Immature natural killer cell (primary cell): ENCODE measurements at regions not wholly inside any gene's neighbourhood (a gene's known extent, or its start where the extent isn't known, plus 50 kb on each side); places are given as distances from the start of the nearest gene placed in this dataset.
A peak's percentile ranks its signal among the peaks of the same experiment; 100 is the strongest.

Experiments used
- DNase-seq, 3 donors: peaks; one replicate each; pipeline ENCODE4 v3.0.0; 2022; ENCODE audit warnings: mixed read lengths in 1 of 3
- H3K27ac Mint-ChIP-seq, 6 donors: one replicate each; pipeline ENCODE4 v1.8.0; 2020; ENCODE audit warnings: mixed read lengths in 6 of 6, mild to moderate bottlenecking in 5 of 6, inconsistent platforms in 4 of 6, moderate library complexity in 3 of 6
- H3K27me3 Mint-ChIP-seq, 3 donors: one replicate each; pipeline ENCODE4 v1.8.0; 2020 to 2021; ENCODE audit warnings: low read depth in 3 of 3, mild to moderate bottlenecking in 3 of 3, mixed read lengths in 3 of 3, moderate library complexity in 3 of 3, inconsistent platforms in 1 of 3
- H3K36me3 Mint-ChIP-seq, 3 donors: one replicate each; pipeline ENCODE4 v1.8.0; 2020; ENCODE audit warnings: mixed read lengths in 3 of 3, inconsistent platforms in 2 of 3, mild to moderate bottlenecking in 2 of 3
- H3K4me1 Mint-ChIP-seq, 2 donors: one replicate each; pipeline ENCODE4 v1.8.0; 2020; ENCODE audit warnings: inconsistent platforms in 2 of 2, mild to moderate bottlenecking in 2 of 2, mixed read lengths in 2 of 2, moderate library complexity in 1 of 2
- H3K4me3 Mint-ChIP-seq, 5 donors: one replicate each; pipeline ENCODE4 v1.8.0; 2020; ENCODE audit warnings: mild to moderate bottlenecking in 5 of 5, mixed read lengths in 5 of 5, inconsistent platforms in 3 of 5, moderate library complexity in 3 of 5
- H3K9me3 Mint-ChIP-seq, 6 donors: one replicate each; pipeline ENCODE4 v1.8.0; 2020; ENCODE audit warnings: mild to moderate bottlenecking in 6 of 6, mixed read lengths in 6 of 6, inconsistent platforms in 4 of 6, moderate library complexity in 3 of 6

DNA sequence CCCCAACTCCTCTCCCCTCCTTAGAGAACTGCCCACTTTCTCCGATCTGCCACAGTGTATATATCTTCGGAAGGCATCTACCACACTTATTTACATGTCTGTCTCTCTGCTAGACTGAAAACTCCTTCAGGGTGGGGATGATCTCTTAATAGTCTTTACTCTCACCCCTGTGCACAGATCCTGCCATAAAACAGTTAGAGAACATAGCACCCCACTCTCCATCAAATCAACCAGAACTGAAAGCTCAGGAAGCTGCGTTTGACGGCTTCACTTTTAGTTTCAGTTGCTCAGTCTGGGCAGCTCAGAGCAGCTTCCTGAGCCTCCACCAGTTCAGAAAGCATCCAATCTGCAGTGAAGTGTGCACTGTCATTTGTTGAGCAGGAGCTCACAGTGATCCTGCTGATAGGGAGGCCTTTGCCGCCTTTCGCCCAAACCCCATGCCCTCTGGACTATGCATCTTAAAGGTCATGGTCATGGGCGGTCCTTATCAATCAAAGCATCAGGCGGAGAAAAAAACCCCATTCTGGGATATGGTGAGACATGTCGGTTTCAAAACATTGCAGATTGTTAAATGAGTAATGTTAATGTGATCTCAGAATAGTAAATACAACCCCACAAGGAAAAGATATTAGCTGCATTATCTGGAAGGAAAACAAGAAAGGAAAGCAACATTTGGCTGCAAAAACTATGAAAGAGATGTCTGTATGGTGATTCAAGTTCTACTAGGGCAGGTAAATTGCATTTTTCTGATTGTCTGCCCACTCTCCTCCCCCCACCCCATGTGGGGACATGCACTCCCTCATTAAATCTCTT, 167.1 kb upstream of the ADO start:
- no peaks in the 10 kb centered on the region for H3K36me3 Mint-ChIP-seq
- H3K4me1 Mint-ChIP-seq: peaks cover 11% of the 10 kb centered on the region in 2 donors
- DNase-seq: peak; percentile 77 to 81 (median 81)
- peaks cover 0 to 7% (median 0%) of the 10 kb centered on the region in 3 donors for H3K27me3 Mint-ChIP-seq
- H3K27ac Mint-ChIP-seq: no peak overlapping the region
- H3K9me3 Mint-ChIP-seq: no peaks in the 10 kb centered on the region
- no peak overlapping the region for H3K4me3 Mint-ChIP-seq

DNA sequence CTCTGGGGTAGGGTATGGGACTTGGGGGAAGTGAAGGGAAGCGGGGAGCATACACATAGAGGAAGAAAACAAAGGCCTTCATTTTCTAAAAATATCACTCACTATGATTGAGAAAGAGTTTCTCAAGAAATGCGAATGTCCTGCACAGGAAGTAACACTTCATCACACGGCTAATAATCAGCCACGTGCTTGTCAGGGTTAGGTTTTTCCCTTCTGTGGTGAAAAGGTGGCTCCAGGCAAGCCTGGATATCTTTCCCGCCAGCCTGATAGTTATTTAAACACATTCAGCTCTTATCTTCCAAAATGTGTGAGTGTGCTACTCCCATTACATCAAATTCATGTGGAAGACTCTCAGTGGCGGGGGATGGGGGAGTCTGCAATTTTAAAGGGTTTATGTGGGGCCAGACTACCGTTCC, 166.4 kb upstream of the ADO start:
- peak; percentile 22 to 48 (median 33) for DNase-seq
- Mint-ChIP-seq H3K36me3 (no peaks in the 10 kb centered on the region), H3K9me3 (no peaks in the 10 kb centered on the region), H3K27me3 (peaks cover 0 to 1% (median 0%) of the 10 kb centered on the region in 3 donors), H3K4me3 (no peak overlapping the region), H3K27ac (no peak overlapping the region), H3K4me1 (peaks cover 4 to 5% of the 10 kb centered on the region in 2 donors)

DNA sequence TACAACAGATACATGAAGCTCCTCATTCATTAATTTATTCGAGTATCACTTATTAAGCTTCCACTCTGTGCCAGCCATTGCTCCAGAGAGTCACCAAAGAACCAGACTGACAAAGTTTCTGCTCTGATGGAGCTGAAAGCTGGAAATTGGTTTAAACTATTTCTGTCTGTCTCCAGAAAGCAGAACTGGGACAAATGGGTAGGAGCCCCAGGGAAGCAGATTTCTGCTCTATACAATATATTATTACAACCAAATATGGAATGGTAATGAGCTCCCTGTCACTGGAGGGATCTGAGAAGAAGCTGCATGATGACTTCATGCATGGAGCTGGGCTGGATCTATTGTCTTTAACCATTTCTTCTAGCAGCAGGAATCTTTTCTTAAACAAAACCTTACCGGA, 165.4 kb upstream of the ADO start:
- Mint-ChIP-seq H3K4me3 (no peak overlapping the region), H3K36me3 (no peaks in the 10 kb centered on the region), H3K27ac (peak overlapping the region in 3 of 6 donors; percentile 32 to 67 (median 47)), H3K9me3 (no peaks in the 10 kb centered on the region), H3K4me1 (peaks cover 4 to 5% of the 10 kb centered on the region in 2 donors), H3K27me3 (no peaks in the 10 kb centered on the region)
- no peak for DNase-seq

DNA sequence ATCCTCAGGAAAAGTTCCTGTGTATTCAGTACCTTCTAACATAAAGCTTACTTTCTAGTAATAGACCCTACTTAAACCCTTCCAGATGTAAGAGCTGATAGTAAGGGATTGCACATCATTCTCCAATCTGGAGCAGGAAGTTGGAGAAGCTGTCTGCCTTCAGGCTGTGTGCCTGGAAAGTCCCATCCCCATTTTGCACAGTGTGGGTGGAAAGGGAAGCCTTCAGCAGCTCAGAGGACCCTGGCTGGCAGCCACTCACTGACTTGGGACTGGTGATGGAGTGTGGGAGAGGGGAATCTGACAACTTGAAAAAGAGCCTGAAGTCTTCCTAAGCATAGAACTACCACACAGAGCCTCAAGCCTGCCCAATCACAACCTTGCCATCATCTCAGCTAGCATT, 164.1 kb upstream of the ADO start:
- peaks cover 4 to 5% of the 10 kb centered on the region in 2 donors for H3K4me1 Mint-ChIP-seq
- no peak overlapping the region for H3K27ac Mint-ChIP-seq
- no peak overlapping the region for H3K4me3 Mint-ChIP-seq
- H3K27me3 Mint-ChIP-seq: no peaks in the 10 kb centered on the region
- no peak for DNase-seq
- no peaks in the 10 kb centered on the region for H3K36me3 Mint-ChIP-seq
- H3K9me3 Mint-ChIP-seq: no peaks in the 10 kb centered on the region

DNA sequence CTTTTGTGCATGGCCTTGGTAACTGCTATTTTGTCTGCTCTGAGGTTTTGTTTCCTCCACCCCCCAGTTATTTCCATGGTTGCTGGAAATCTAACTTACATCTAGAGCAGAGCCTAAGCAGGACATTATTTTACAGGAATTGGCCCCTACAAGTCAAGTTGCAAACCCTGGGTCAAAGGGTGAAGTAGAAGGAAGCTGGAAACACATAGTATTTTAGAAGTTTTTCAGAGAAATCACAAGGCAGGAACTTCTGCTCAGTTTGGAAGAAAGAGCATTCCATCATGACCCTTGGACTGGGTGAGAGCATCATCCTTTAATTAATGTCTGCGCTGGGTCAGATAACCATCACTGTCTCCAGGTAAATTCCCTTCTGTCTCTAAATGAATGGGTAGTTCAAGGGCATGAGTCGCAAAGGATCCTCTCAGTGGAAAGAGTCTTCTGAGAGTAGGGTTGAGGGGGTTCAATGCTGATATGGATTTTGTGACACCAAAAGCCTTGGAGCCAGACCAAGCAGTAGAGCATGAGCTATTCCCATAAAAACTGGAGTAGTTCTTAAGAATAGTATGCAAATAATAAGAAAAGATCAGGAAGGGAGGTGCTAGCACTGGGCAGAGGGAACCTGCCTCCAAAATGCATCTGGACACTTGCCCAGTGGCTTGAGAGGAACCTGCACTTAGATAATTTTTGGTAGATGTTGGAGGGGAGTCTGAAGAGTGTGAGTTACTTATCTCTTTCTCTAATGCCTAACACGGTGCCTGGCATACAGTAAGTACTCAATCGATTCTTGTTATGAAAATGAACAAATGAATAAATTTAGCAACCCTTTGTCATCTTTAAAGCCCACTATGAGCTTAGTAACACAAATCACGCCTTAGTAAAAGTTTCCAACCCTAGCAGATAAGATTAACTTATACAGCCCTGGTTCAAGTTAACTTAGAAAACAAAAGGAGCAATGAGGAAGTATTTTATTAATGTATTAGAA, 160.6 kb upstream of the ADO start:
- H3K9me3 Mint-ChIP-seq: no peaks in the 10 kb centered on the region
- H3K27me3 Mint-ChIP-seq: peaks cover 0 to 5% (median 0%) of the 10 kb centered on the region in 3 donors
- H3K36me3 Mint-ChIP-seq: no peaks in the 10 kb centered on the region
- DNase-seq: no peak
- no peak overlapping the region for H3K27ac Mint-ChIP-seq
- H3K4me1 Mint-ChIP-seq: peaks cover 25 to 30% of the 10 kb centered on the region in 2 donors
- H3K4me3 Mint-ChIP-seq: no peak overlapping the region

DNA sequence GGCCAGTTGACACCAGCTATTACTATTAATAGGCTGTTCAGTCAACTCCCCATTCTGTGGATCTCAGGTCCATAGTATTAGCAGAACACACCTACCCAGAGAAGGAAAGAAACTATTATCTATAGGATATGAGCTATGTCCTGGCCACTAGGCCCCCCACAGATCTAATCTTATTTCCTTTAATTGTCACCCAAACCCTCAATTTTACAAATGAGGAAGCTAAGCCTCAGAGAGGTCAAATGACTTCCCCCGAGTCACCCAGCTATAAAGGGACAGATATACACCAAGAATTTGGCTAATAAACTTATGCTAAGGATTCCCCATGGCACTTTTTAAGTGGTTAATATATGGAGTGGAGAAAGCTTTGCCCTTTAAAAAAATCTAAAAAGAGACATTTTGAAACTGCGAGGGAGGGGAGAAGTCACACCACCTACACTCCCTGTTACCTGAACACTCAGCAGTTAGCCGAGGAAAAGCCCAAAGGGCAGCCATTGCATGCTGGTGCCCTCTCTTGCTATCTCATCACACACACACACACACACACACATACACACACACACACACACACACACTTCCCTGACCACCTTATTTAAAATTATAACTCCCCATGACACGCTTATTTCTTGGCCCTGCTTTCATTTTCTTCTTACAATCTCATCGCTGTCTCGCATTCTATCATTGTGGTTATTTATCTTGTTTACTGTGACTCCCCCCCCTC, 157.0 kb upstream of the ADO start:
- Mint-ChIP-seq H3K4me3 (peak overlapping the region; percentile 22 to 62 (median 44)), H3K9me3 (no peaks in the 10 kb centered on the region)

DNA sequence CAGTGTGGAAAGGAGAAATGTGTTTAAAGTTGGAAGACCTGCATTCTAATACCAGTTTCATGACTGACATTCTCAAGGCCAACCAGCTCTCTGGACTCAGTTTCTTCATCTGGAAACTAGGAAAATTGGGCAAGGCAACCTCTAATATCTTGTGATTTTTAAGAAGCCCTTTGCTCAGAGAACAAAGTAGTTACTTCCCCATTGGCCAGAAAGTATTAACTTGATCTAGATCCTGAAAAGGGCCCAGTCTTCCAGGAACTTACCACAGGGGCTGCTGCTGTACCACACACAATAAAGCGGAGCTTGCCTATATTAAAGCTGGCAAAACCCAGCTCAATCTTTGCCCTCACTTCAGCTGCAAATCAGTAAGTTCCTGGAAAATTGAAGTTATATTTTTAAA, 155.6 kb upstream of the ADO start:
- Mint-ChIP-seq H3K27me3 (peaks cover 0 to 6% (median 0%) of the 10 kb centered on the region in 3 donors), H3K4me1 (peaks cover 21 to 26% of the 10 kb centered on the region in 2 donors), H3K9me3 (no peaks in the 10 kb centered on the region), H3K36me3 (no peaks in the 10 kb centered on the region), H3K4me3 (no peak overlapping the region), H3K27ac (no peak overlapping the region)
- no peak for DNase-seq

More for the DNA sequence above, 157.0 kb upstream of the ADO start:
- Mint-ChIP-seq H3K27me3 (peaks cover 0 to 6% (median 0%) of the 10 kb centered on the region in 3 donors), H3K27ac (peak overlapping the region in 5 of 6 donors; percentile 16 to 81 (median 33)), H3K36me3 (no peaks in the 10 kb centered on the region), H3K4me1 (peaks cover 21 to 26% of the 10 kb centered on the region in 2 donors)
- peak in 2 of 3 donors; percentile 10 to 19 for DNase-seq

DNA sequence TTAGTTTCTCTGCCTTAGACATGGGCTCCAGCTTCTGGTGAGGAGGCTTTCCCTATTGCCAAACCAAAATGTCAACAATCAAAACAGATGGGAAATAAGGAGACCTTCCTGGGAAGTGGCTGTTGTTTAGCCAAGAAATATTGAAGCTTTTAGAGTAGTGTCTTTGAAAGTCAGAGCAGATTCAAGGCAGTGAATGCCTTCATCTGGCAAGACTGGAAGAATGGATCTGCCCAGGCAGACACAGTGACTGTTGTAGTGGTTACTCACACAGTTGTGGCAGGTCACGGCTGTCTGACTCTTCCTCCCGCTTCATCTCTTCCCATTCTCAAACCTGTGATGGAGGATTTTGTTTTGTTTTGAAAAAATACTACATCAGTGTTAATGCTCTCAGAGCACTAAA, 154.1 kb upstream of the ADO start:
- H3K4me1 Mint-ChIP-seq: peaks cover 21 to 26% of the 10 kb centered on the region in 2 donors
- no peak for DNase-seq
- H3K36me3 Mint-ChIP-seq: no peaks in the 10 kb centered on the region
- H3K4me3 Mint-ChIP-seq: no peak overlapping the region
- H3K9me3 Mint-ChIP-seq: no peaks in the 10 kb centered on the region
- H3K27me3 Mint-ChIP-seq: peaks cover 0 to 6% (median 0%) of the 10 kb centered on the region in 3 donors
- H3K27ac Mint-ChIP-seq: no peak overlapping the region

DNA sequence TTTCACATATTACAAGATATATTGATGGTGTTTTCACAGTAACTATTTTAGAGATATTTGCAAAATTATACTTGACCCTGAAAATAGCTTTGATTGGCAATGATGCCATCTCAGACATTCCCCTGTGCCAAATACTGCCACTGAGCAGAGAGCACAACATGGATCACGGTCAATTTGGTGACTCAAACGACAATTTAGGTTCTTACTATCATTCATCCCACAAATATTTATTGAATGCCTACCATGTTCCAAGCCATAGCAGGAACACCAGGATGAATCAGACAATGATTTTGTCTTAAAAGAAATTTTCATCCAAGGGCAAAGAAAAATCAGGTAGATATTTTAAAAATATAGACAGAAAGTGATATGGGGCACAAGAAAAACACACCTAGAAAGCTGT, 153.2 kb upstream of the ADO start:
- no peak overlapping the region for H3K27ac Mint-ChIP-seq
- H3K4me3 Mint-ChIP-seq: no peak overlapping the region

DNA sequence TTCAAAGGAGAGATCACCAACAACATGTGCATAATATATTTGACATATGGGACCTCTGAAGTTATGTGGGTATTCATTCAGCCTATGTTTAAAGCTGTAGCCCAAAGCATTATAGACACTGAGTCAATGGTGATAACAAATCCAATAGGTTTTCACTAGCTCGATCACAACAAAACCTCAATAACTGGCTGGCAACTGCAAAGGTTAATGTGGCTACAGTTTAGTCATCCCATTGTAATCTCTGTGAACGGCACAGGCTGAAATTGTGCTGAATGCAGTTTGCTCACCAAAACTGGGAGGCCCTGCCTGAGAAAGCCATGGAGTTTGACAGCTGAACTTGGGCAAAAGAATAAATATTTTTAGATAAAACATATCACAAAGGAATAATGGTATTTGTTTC, 152.4 kb upstream of the ADO start:
- H3K36me3 Mint-ChIP-seq: no peaks in the 10 kb centered on the region
- H3K27ac Mint-ChIP-seq: no peak overlapping the region
- DNase-seq: no peak
- H3K27me3 Mint-ChIP-seq: peaks cover 0 to 6% (median 0%) of the 10 kb centered on the region in 3 donors
- H3K9me3 Mint-ChIP-seq: no peaks in the 10 kb centered on the region
- no peak overlapping the region for H3K4me3 Mint-ChIP-seq
- peaks cover 15 to 17% of the 10 kb centered on the region in 2 donors for H3K4me1 Mint-ChIP-seq

More for the DNA sequence above, 153.2 kb upstream of the ADO start:
- H3K4me1 Mint-ChIP-seq: peaks cover 20 to 25% of the 10 kb centered on the region in 2 donors
- H3K27me3 Mint-ChIP-seq: peaks cover 0 to 6% (median 0%) of the 10 kb centered on the region in 3 donors
- H3K9me3 Mint-ChIP-seq: no peaks in the 10 kb centered on the region
- H3K36me3 Mint-ChIP-seq: no peaks in the 10 kb centered on the region
- no peak for DNase-seq

DNA sequence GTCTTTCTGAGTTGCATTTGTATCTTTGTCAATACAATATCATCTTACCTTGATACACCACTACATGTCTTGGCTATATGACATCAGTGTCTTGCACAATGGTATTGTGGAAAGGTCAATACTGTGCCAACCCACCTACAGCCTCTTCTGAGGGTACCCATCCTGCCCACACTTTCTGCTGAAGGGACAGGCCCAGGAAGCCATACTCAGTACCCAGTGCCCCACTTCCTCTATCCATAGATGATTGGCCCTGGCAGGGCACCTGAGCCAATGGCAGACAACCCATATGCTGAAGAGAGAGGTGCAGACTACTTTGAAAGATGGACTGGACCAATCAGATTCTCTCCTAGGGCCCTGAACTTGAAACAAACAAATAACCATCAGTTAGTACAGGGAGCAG, 152.0 kb upstream of the ADO start:
- no peak for DNase-seq
- peak overlapping the region in 1 of 6 donors; percentile 19 for H3K27ac Mint-ChIP-seq
- no peaks in the 10 kb centered on the region for H3K36me3 Mint-ChIP-seq
- peaks cover 10 to 13% of the 10 kb centered on the region in 2 donors for H3K4me1 Mint-ChIP-seq
- H3K4me3 Mint-ChIP-seq: no peak overlapping the region
- no peaks in the 10 kb centered on the region for H3K9me3 Mint-ChIP-seq
- peaks cover 0 to 5% (median 0%) of the 10 kb centered on the region in 3 donors for H3K27me3 Mint-ChIP-seq

DNA sequence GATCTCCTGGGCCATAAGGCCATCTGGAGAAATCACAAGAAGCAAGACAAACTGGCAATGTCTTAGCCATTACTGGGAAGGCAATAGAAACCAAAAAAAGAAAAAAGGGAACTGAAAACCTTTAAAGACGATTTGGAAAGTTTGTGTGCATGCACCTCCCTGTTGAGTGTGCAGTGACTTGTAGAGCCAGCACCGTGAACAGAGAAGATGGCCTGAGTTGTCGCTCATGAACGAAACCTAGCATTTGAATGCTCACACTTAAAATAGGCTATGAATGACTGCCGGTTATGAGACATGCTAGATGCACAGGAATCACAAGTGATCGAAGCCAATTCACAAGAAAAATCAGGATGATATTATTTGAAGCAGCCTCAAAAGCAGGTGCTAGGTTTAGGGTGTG, 151.3 kb upstream of the ADO start:
- H3K27ac Mint-ChIP-seq: no peak overlapping the region

DNA sequence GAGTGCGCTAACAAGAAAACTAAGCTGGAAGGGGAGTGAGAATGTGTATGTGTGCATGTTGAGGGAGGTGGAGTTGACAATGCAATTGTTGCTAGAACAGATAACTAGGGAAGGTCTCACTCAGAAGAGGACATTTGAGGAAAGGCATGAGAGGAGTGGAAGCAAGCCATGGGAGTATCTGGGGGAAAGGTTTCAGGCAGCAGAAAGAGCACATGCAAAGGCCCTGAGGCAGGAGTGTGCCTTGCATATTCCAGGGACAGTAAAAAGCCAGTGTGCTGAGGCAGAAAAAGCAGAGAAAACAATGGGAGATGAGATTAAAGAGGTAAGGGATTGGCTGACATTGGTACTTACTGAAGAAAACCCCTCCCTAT, 149.6 kb upstream of the ADO start:
- H3K9me3 Mint-ChIP-seq: no peaks in the 10 kb centered on the region
- no peak overlapping the region for H3K4me3 Mint-ChIP-seq
- peaks cover 0 to 2% (median 2%) of the 10 kb centered on the region in 3 donors for H3K27me3 Mint-ChIP-seq
- H3K4me1 Mint-ChIP-seq: no peaks in the 10 kb centered on the region
- H3K36me3 Mint-ChIP-seq: no peaks in the 10 kb centered on the region
- H3K27ac Mint-ChIP-seq: no peak overlapping the region
- no peak for DNase-seq

More for the DNA sequence above, 151.3 kb upstream of the ADO start:
- Mint-ChIP-seq H3K36me3 (no peaks in the 10 kb centered on the region), H3K4me3 (no peak overlapping the region), H3K27me3 (peaks cover 0 to 3% (median 0%) of the 10 kb centered on the region in 3 donors), H3K9me3 (no peaks in the 10 kb centered on the region), H3K4me1 (peaks cover 5 to 7% of the 10 kb centered on the region in 2 donors)
- no peak for DNase-seq
